22Rv1 (cell line): ENCODE measurements at regions not wholly inside any gene's neighbourhood (a gene's known extent, or its start where the extent isn't known, plus 50 kb on each side); places are given as distances from the start of the nearest gene placed in this dataset.

Source experiments
- ZFX ChIP-seq: fragments of 450-650 bp; IDR thresholded peaks from 2 replicates; pipeline ENCODE4 v1.6.1; 2017; ENCODE audit warnings: antibody characterized with exemption, borderline replicate concordance
- TF ChIP-seq, protein P1 (sequence below): fragments of 450-650 bp; IDR thresholded peaks from 2 replicates; pipeline ENCODE4 v1.5.1; 2017; ENCODE audit warnings: mild to moderate bottlenecking

DNA sequence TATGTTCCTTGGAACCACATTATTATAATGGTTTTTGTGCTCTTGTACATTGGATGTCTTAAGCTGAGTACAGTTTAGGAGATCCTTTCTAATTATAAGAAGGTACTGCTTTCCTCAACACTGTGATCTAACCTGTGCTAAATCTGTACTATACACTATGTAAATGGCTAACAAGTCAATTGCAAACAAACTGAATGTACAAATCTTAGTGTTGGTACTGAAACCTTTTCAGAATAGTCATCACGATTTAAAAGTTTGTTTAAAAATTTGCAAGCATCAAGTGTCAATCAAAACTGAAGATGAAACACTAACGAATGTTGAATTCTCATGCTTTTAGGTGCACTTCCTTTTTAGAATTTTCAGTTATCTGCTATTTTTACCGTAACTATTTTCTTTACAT is 2090.4 kb upstream of the TENM3 start:
- TF ChIP-seq, protein P1, sequence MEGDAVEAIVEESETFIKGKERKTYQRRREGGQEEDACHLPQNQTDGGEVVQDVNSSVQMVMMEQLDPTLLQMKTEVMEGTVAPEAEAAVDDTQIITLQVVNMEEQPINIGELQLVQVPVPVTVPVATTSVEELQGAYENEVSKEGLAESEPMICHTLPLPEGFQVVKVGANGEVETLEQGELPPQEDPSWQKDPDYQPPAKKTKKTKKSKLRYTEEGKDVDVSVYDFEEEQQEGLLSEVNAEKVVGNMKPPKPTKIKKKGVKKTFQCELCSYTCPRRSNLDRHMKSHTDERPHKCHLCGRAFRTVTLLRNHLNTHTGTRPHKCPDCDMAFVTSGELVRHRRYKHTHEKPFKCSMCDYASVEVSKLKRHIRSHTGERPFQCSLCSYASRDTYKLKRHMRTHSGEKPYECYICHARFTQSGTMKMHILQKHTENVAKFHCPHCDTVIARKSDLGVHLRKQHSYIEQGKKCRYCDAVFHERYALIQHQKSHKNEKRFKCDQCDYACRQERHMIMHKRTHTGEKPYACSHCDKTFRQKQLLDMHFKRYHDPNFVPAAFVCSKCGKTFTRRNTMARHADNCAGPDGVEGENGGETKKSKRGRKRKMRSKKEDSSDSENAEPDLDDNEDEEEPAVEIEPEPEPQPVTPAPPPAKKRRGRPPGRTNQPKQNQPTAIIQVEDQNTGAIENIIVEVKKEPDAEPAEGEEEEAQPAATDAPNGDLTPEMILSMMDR: no peak
- no peak for TF ChIP-seq ZFX
